ENCODE measurements at regions not wholly inside any gene's neighbourhood (a gene's known extent, or its start where the extent isn't known, plus 50 kb on each side); places are given as distances from the start of the nearest gene placed in this dataset.

DNA sequence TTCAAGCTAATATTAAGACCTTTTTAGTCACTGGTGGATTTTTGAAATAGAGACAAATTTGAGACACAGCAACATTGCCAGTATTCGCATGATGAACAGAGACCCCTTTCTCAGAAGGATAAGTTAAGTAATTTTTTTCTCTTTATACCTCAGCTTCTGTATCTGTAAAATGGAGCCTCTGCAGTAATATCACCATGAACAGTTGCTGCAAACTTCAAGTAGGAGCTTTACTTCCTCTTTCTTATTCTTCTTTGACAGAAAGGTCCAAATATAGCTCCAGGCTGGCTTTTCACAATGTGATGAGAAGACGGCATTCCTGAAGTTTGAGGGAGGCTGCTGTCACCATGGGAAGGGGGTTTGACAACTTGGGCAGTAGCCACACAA is 158.7 kb downstream of the TDRD15 start:
- TF ChIP-seq HOXA7 (CRISPR knock-in tag; IDR thresholded peaks at IDR 0.05; ENCODE audit: borderline replicate concordance) (no peak), ZNF639 (tag by site-specific recombination; IDR thresholded peaks at IDR 0.05) (no peak), ZNF184 (tag by site-specific recombination; IDR thresholded peaks at IDR 0.05) (no peak), ZBTB49 (tag by site-specific recombination; IDR thresholded peaks at IDR 0.05; ENCODE audit: low read depth) (no peak), TCF7L2 (IDR thresholded peaks at IDR 0.05; ENCODE audit: borderline replicate concordance, low read depth, low read length) (no peak), ZNF830 (tag by site-specific recombination; IDR thresholded peaks at IDR 0.05; ENCODE audit: low read depth) (no peak), ZNF416 (tag by site-specific recombination; IDR thresholded peaks at IDR 0.05) (no peak), TRIM28 (IDR thresholded peaks at IDR 0.05; ENCODE audit: borderline replicate concordance, low read length) (no peak), ZNF19 (tag by site-specific recombination; IDR thresholded peaks at IDR 0.05; ENCODE audit: low read depth) (no peak), ZFP3 (tag by site-specific recombination; IDR thresholded peaks at IDR 0.05; ENCODE audit: low read depth) (no peak)
- TF ChIP-seq, protein P1, sequence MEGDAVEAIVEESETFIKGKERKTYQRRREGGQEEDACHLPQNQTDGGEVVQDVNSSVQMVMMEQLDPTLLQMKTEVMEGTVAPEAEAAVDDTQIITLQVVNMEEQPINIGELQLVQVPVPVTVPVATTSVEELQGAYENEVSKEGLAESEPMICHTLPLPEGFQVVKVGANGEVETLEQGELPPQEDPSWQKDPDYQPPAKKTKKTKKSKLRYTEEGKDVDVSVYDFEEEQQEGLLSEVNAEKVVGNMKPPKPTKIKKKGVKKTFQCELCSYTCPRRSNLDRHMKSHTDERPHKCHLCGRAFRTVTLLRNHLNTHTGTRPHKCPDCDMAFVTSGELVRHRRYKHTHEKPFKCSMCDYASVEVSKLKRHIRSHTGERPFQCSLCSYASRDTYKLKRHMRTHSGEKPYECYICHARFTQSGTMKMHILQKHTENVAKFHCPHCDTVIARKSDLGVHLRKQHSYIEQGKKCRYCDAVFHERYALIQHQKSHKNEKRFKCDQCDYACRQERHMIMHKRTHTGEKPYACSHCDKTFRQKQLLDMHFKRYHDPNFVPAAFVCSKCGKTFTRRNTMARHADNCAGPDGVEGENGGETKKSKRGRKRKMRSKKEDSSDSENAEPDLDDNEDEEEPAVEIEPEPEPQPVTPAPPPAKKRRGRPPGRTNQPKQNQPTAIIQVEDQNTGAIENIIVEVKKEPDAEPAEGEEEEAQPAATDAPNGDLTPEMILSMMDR (tag by site-specific recombination; IDR thresholded peaks at IDR 0.05): no peak
- TF ChIP-seq, protein P2, sequence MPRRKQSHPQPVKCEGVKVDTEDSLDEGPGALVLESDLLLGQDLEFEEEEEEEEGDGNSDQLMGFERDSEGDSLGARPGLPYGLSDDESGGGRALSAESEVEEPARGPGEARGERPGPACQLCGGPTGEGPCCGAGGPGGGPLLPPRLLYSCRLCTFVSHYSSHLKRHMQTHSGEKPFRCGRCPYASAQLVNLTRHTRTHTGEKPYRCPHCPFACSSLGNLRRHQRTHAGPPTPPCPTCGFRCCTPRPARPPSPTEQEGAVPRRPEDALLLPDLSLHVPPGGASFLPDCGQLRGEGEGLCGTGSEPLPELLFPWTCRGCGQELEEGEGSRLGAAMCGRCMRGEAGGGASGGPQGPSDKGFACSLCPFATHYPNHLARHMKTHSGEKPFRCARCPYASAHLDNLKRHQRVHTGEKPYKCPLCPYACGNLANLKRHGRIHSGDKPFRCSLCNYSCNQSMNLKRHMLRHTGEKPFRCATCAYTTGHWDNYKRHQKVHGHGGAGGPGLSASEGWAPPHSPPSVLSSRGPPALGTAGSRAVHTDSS (tag by site-specific recombination; IDR thresholded peaks at IDR 0.05): no peak

Measured in HEK293 (cell line).